Breast epithelium (tissue), 4 donors: ENCODE measurements at regions not wholly inside any gene's neighbourhood (a gene's known extent, or its start where the extent isn't known, plus 50 kb on each side); places are given as distances from the start of the nearest gene placed in this dataset.

Source experiments
- DNase-seq, 2 donors: peaks; one replicate each; pipeline ENCODE4 v3.0.0-alpha.2; 2019; ENCODE audit warnings: low spot score in 2 of 2
- H3K27ac ChIP-seq, 2 donors: fragments of 200-600 bp; sonication (generic) in 1 of 2; one replicate each; pipeline ENCODE4 v1.5.1; 2016 to 2019; ENCODE audit warnings: mild to moderate bottlenecking in 1 of 2
- H3K27me3 ChIP-seq, 2 donors: fragments of 200-600 bp; sonication (generic) in 1 of 2; one replicate each; pipeline versions ENCODE4 v1.5.1 to v1.6.0; 2017 to 2019; ENCODE audit warnings: control low read depth in 1 of 2, mild to moderate bottlenecking in 1 of 2
- H3K36me3 ChIP-seq: fragments of 200-600 bp; one replicate; pipeline ENCODE4 v1.5.1; 2019
- H3K4me1 ChIP-seq, 2 donors: fragments of 200-600 bp; sonication (generic); one replicate each; pipeline ENCODE4 v1.5.1; 2016 to 2019; ENCODE audit warnings: control low read depth in 1 of 2
- H3K4me3 ChIP-seq, 3 donors: fragments of 200-600 bp; sonication (generic); 1 replicate in 2 of 3; 2 replicates in 1 of 3; pipeline ENCODE4 v1.5.1; 2016 to 2019; ENCODE audit warnings: mild to moderate bottlenecking in 3 of 3, moderate library complexity in 2 of 3
- H3K9me3 ChIP-seq, 2 donors: fragments of 200-600 bp; sonication (generic) in 1 of 2; one replicate each; pipeline ENCODE4 v1.5.1; 2016 to 2019; ENCODE audit warnings: control low read depth in 1 of 2
- POLR2A ChIP-seq: fragments of 450-650 bp; IDR thresholded peaks from one replicate; pipeline ENCODE4 v1.6.1; 2016; ENCODE audit warnings: antibody characterized with exemption, mild to moderate bottlenecking, moderate library complexity
- POLR2AphosphoS5 ChIP-seq, 3 donors: sonication (generic); formaldehyde crosslinking; IDR thresholded peaks; one replicate each; pipeline ENCODE4 v1.6.1; 2017; ENCODE audit warnings: antibody characterized with exemption in 3 of 3
- intact Hi-C: fragments of 100-400 bp; cut with DNase I; formaldehyde crosslinking; loops from one replicate; pipeline ENCODE4 v1.15.1; 2023; ENCODE audit warnings: low total_unique reads
- TF ChIP-seq, protein P1 (sequence below), 3 donors: fragments of 450-650 bp; IDR thresholded peaks; one replicate each; pipeline ENCODE4 v1.5.1; 2016 to 2017; ENCODE audit warnings: antibody characterized with exemption in 3 of 3, mild to moderate bottlenecking in 3 of 3, moderate library complexity in 3 of 3

DNA sequence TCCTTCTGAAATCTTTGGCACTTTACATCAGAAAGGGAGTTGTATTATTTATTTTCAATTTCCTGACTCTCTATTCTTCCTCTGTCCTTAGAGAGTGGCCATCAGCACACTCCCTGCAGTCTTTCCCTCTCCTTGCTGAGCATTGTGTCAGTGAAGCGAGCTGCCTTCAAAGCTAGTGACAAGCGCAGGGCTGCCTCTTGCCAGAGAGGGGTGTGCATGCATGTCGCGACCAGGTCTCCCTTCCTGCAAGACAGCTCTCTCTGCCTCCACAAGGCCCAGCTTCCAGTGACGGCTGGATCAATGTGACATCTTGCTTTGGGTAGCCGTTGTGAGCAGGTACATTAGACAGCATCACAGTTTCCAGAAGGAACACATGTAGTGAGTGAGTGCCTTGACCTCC, 810.9 kb upstream of the TENM3 start:
- intact Hi-C loops, result no loop called here
- Histone ChIP-seq H3K4me1 (no peaks in the 10 kb centered on the region), H3K4me3 (no peak overlapping the region), H3K9me3 (no peaks in the 10 kb centered on the region), H3K27ac (no peak overlapping the region), H3K27me3 (no peaks in the 10 kb centered on the region), H3K36me3 (no peaks in the 10 kb centered on the region)
- TF ChIP-seq POLR2AphosphoS5 (IDR thresholded peaks at IDR 0.05) (no peak), POLR2A (no peak)
- TF ChIP-seq, protein P1, sequence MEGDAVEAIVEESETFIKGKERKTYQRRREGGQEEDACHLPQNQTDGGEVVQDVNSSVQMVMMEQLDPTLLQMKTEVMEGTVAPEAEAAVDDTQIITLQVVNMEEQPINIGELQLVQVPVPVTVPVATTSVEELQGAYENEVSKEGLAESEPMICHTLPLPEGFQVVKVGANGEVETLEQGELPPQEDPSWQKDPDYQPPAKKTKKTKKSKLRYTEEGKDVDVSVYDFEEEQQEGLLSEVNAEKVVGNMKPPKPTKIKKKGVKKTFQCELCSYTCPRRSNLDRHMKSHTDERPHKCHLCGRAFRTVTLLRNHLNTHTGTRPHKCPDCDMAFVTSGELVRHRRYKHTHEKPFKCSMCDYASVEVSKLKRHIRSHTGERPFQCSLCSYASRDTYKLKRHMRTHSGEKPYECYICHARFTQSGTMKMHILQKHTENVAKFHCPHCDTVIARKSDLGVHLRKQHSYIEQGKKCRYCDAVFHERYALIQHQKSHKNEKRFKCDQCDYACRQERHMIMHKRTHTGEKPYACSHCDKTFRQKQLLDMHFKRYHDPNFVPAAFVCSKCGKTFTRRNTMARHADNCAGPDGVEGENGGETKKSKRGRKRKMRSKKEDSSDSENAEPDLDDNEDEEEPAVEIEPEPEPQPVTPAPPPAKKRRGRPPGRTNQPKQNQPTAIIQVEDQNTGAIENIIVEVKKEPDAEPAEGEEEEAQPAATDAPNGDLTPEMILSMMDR (IDR thresholded peaks at IDR 0.05), result no peak
- DNase-seq, result no peak

DNA sequence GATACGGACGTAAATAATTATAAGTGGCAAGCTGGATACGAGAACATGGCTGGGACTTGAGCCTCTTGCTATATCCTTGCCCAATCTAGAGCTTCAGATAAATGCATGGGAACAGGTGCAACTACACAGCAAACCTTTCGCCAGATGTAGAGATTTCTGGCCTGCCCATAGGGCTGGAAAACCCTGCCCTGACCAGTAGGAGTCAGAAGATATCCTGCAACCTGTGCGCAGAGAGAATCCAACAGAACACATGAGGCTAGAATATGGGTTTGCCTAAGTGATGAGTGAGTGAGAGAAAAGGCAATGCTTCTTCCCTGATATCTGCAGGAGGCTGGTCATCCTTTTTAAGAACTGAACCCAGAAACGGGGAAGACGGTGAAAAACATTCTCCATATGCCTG, 805.3 kb upstream of the TENM3 start:
- Histone ChIP-seq H3K36me3 (no peaks in the 10 kb centered on the region), H3K9me3 (no peaks in the 10 kb centered on the region), H3K4me3 (no peak overlapping the region), H3K4me1 (no peaks in the 10 kb centered on the region), H3K27me3 (no peaks in the 10 kb centered on the region), H3K27ac (no peak overlapping the region)
- DNase-seq, result no peak
- TF ChIP-seq POLR2A (no peak), POLR2AphosphoS5 (IDR thresholded peaks at IDR 0.05) (no peak)
- TF ChIP-seq, protein P1 (IDR thresholded peaks at IDR 0.05), result no peak
- intact Hi-C loops, result no loop called here

DNA sequence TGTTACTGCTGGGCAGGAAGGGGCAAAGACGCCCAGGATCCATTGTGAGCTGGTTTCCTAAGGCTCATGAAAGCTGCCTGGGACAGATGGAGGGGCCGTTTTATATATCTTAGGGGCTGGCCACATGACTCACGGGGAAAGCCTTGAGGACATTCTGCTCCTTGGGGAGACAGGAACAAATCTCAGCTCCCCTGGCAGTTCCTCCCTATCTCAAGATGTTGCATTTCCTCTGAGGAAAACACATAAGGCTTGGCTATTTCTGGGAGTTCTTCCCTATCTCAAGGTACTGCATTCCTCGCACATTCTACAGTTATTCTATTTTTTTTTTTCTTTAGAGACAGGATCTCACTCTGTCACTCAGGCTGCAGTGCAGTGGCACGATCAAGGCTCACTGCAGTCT, 804.6 kb upstream of the TENM3 start:
- no peak for DNase-seq
- Histone ChIP-seq H3K36me3 (no peaks in the 10 kb centered on the region), H3K4me3 (no peak overlapping the region), H3K9me3 (no peaks in the 10 kb centered on the region), H3K27me3 (no peaks in the 10 kb centered on the region), H3K4me1 (no peaks in the 10 kb centered on the region), H3K27ac (no peak overlapping the region)
- TF ChIP-seq, protein P1 (IDR thresholded peaks at IDR 0.05), result no peak
- TF ChIP-seq POLR2AphosphoS5 (IDR thresholded peaks at IDR 0.05) (no peak), POLR2A (no peak)
- intact Hi-C loops, result no loop called here

DNA sequence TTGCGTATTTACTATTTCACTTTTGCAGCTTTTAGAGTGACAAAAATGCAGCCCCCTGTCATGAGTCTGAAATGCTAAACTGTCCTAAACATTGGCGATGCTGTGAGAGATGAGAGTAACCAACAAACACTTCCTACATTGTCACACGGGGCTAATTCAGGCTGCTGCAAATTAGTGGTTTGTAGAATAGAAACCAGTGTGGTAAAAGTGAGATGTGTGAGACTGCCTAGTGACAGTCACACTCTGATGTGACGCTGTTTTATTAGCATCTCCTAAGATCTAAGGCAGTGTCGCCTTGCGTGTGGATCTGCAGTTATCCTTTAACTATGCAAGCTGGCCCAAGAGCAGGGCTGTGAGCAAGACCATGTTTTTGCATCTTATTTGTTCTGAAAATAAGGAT, 800.2 kb upstream of the TENM3 start:
- DNase-seq, result no peak
- intact Hi-C loops, result no loop called here
- Histone ChIP-seq H3K27ac (no peak overlapping the region), H3K27me3 (no peaks in the 10 kb centered on the region), H3K36me3 (no peaks in the 10 kb centered on the region), H3K9me3 (no peaks in the 10 kb centered on the region), H3K4me1 (no peaks in the 10 kb centered on the region), H3K4me3 (no peak overlapping the region)
- TF ChIP-seq POLR2A, result no peak
- TF ChIP-seq POLR2AphosphoS5 (IDR thresholded peaks at IDR 0.05), result no peak

DNA sequence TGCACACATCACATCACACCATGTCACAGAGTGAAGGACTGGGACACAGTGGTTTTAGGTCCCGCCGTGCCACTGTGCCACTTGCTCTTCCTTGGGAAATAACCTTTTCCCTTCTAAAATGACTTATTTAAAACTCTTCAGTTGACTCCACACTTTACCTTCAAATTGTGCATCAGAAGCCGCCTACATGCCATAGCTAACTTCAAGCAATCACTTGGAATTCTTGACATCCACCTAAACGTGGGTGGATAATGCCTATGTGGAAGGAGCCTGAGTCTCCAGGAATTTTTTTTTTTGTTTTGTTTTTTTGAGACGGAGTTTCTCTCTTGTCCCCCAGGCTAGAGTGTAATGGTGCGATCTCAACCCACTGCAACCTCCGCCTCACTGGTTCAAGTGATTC, 777.4 kb upstream of the TENM3 start:
- Histone ChIP-seq H3K4me3 (no peak overlapping the region), H3K36me3 (no peaks in the 10 kb centered on the region), H3K27ac (no peak overlapping the region), H3K9me3 (no peaks in the 10 kb centered on the region), H3K4me1 (no peaks in the 10 kb centered on the region), H3K27me3 (no peaks in the 10 kb centered on the region)
- DNase-seq, result no peak
- TF ChIP-seq POLR2A (no peak), POLR2AphosphoS5 (IDR thresholded peaks at IDR 0.05) (no peak)
- TF ChIP-seq, protein P1 (IDR thresholded peaks at IDR 0.05), result no peak
- intact Hi-C loops, result no loop called here

DNA sequence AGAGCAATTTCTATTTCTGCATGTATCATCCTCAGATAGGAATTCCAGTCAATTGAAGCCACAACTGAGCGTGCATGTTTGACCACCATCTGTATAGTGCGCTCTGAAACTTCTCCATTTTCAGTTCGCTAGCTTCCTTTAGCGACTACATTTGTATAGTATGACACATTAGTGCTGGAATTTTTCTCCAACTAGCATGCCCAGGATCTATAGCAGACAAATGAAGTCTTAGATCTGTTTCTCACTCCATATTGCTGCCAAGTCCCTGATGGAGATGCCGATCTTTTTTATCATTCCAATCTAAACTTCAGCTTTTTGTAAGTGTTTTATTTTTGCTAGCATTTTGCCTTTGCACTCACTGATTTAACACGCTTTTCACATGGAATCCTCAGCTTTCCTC, 774.8 kb upstream of the TENM3 start:
- Histone ChIP-seq H3K27ac (no peak overlapping the region), H3K36me3 (no peaks in the 10 kb centered on the region), H3K4me3 (no peak overlapping the region), H3K27me3 (no peaks in the 10 kb centered on the region), H3K4me1 (no peaks in the 10 kb centered on the region), H3K9me3 (no peaks in the 10 kb centered on the region)
- no peak for DNase-seq
- intact Hi-C loops, result no loop called here
- TF ChIP-seq POLR2A (no peak), POLR2AphosphoS5 (IDR thresholded peaks at IDR 0.05) (no peak)
- TF ChIP-seq, protein P1 (IDR thresholded peaks at IDR 0.05), result no peak
